Smooth muscle cell (in vitro differentiated cells): ENCODE measurements at regions not wholly inside any gene's neighbourhood (a gene's known extent, or its start where the extent isn't known, plus 50 kb on each side); places are given as distances from the start of the nearest gene placed in this dataset.

Experiments used
- DNase-seq: peaks from one replicate; lab custom pipeline; 2025; ENCODE audit not compliant: unreplicated experiment; lab: John Stamatoyannopoulos, UW
- H2AFZ ChIP-seq: fragments of 200-600 bp; sonication (generic); 2 replicates; pipeline ENCODE4 v1.6.0; 2016; ENCODE audit warnings: antibody characterized with exemption, low read depth, mild to moderate bottlenecking
- H3F3A ChIP-seq: fragments of 200-600 bp; sonication (generic); 2 replicates; pipeline ENCODE4 v1.6.0; 2017; ENCODE audit warnings: antibody characterized with exemption, low read depth
- H3K27ac ChIP-seq: fragments of 200-600 bp; sonication (generic); 2 replicates; pipeline ENCODE4 v1.5.1; 2016; ENCODE audit warnings: low read depth, mild to moderate bottlenecking
- H3K27me3 ChIP-seq: fragments of 200-600 bp; sonication (generic); 2 replicates; pipeline ENCODE4 v1.6.1; 2016; ENCODE audit warnings: low read depth, mild to moderate bottlenecking
- H3K36me3 ChIP-seq: fragments of 200-600 bp; sonication (generic); 2 replicates; pipeline ENCODE4 v1.5.1; 2016; ENCODE audit warnings: low read depth
- H3K4me1 ChIP-seq: fragments of 200-600 bp; sonication (generic); 2 replicates; pipeline ENCODE4 v1.5.1; 2016; ENCODE audit warnings: low read depth
- H3K4me2 ChIP-seq: fragments of 200-600 bp; sonication (generic); 2 replicates; pipeline ENCODE4 v1.6.0; 2016; ENCODE audit warnings: mild to moderate bottlenecking
- H3K4me3 ChIP-seq: fragments of 200-600 bp; sonication (generic); 2 replicates; pipeline ENCODE4 v1.5.1; 2016; ENCODE audit warnings: mild to moderate bottlenecking
- H3K79me2 ChIP-seq: fragments of 200-600 bp; sonication (generic); 2 replicates; pipeline ENCODE4 v1.6.0; 2016; ENCODE audit warnings: low read depth, mild to moderate bottlenecking
- H3K9ac ChIP-seq: fragments of 200-600 bp; sonication (generic); 2 replicates; pipeline ENCODE4 v1.6.0; 2016; ENCODE audit warnings: low read depth
- H3K9me3 ChIP-seq: fragments of 200-600 bp; sonication (generic); replicated peaks from 2 replicates; pipeline ENCODE4 v1.5.1; 2016; ENCODE audit warnings: low read depth
- H4K20me1 ChIP-seq: fragments of 200-600 bp; sonication (generic); 2 replicates; pipeline ENCODE4 v1.6.0; 2016; ENCODE audit warnings: low read depth
- CTCF ChIP-seq: fragments of 200-600 bp; sonication (generic); IDR thresholded peaks from 2 replicates; pipeline ENCODE4 v1.5.1; 2017; ENCODE audit warnings: borderline replicate concordance, mild to moderate bottlenecking, antibody characterized with exemption; ENCODE audit not compliant: insufficient read depth, poor library complexity, severe bottlenecking
- WGBS: methylation state at CpG from one replicate; pipeline ENCODE4 v1.1.7; 2016; ENCODE audit warnings: low lambda C conversion rate; 5-methylcytosine and 5-hydroxymethylcytosine counted together

GRCh38 chr1:209380420-209380819 lies 203.1 kb upstream of the CAMK1G start:
- peaks cover 9% of the 10 kb centered on the region for H3K4me1 ChIP-seq
- no peak for DNase-seq

GRCh38 chr1:209382231-209383100 lies 201.0 kb upstream of the CAMK1G start:
- H3K27ac ChIP-seq, result peak overlapping the region; percentile 58
- H3K36me3 ChIP-seq, result no peaks in the 10 kb centered on the region
- peaks cover under 1% of the 10 kb centered on the region for H3K4me1 ChIP-seq
- no peaks in the 10 kb centered on the region for H3F3A ChIP-seq
- no peak for TF ChIP-seq CTCF
- no peak overlapping the region for H3K4me2 ChIP-seq
- DNase-seq, result no peak
- no peaks in the 10 kb centered on the region for H3K79me2 ChIP-seq
- no peak overlapping the region for H2AFZ ChIP-seq
- WGBS, result 55% methylated on average over 3 of the region's 3 CpGs
- H3K4me3 ChIP-seq, result no peak overlapping the region
- H3K27me3 ChIP-seq, result no peaks in the 10 kb centered on the region
- H3K9me3 ChIP-seq, result no peaks in the 10 kb centered on the region
- H4K20me1 ChIP-seq, result no peaks in the 10 kb centered on the region
- no peak overlapping the region for H3K9ac ChIP-seq

More at GRCh38 chr1:209380420-209380819, 203.1 kb upstream of the CAMK1G start:
- TF ChIP-seq CTCF, result no peak
- no peaks in the 10 kb centered on the region for H3K9me3 ChIP-seq
- WGBS, result 46% methylated on average over 1 of the region's 1 CpG
- H3K27ac ChIP-seq, result no peak overlapping the region
- H3F3A ChIP-seq, result no peaks in the 10 kb centered on the region
- H4K20me1 ChIP-seq, result no peaks in the 10 kb centered on the region
- no peak overlapping the region for H3K4me2 ChIP-seq
- H3K79me2 ChIP-seq, result no peaks in the 10 kb centered on the region
- no peaks in the 10 kb centered on the region for H3K27me3 ChIP-seq
- H3K4me3 ChIP-seq, result no peak overlapping the region
- H3K9ac ChIP-seq, result no peak overlapping the region
- H2AFZ ChIP-seq, result no peak overlapping the region
- no peaks in the 10 kb centered on the region for H3K36me3 ChIP-seq

GRCh38 chr1:209383422-209383821 lies 200.1 kb upstream of the CAMK1G start:
- Histone ChIP-seq H3K36me3 (no peaks in the 10 kb centered on the region), H3K4me2 (no peak overlapping the region)

More at GRCh38 chr1:209383422-209383821, 200.1 kb upstream of the CAMK1G start:
- H3K4me3 ChIP-seq, result no peak overlapping the region
- no peak for DNase-seq
- peaks cover 4% of the 10 kb centered on the region for H3K4me1 ChIP-seq
- H2AFZ ChIP-seq, result no peak overlapping the region
- TF ChIP-seq CTCF, result no peak
- H3K27me3 ChIP-seq, result no peaks in the 10 kb centered on the region
- peak overlapping the region; percentile 58 for H3K27ac ChIP-seq
- H3F3A ChIP-seq, result no peaks in the 10 kb centered on the region
- no peaks in the 10 kb centered on the region for H3K9me3 ChIP-seq
- no peak overlapping the region for H3K9ac ChIP-seq
- 83% methylated on average over 4 of the region's 4 CpGs for WGBS
- H3K79me2 ChIP-seq, result no peaks in the 10 kb centered on the region
- no peaks in the 10 kb centered on the region for H4K20me1 ChIP-seq
